K562 (cell line): ENCODE measurements at regions not wholly inside any gene's neighbourhood (a gene's known extent, or its start where the extent isn't known, plus 50 kb on each side); places are given as distances from the start of the nearest gene placed in this dataset.
A peak's percentile ranks its signal among the peaks of the same experiment; 100 is the strongest.

Experiments used
- ARHGAP35 ChIP-seq: fragments of 450-650 bp; IDR thresholded peaks from 2 replicates; pipeline ENCODE4 v1.6.1; 2018; ENCODE audit not compliant: partially characterized antibody
- BCLAF1 ChIP-seq, 2 experiments: fragments of 450-650 bp in 1 of 2; IDR thresholded peaks; 2 replicates each; pipeline ENCODE4 v1.6.1; 2011 to 2017; ENCODE audit warnings: low read depth in 2 of 2, antibody characterized with exemption in 1 of 2, borderline replicate concordance in 1 of 2, low read length in 1 of 2, mild to moderate bottlenecking in 1 of 2, mixed read lengths in 1 of 2; ENCODE audit not compliant: control insufficient read depth in 1 of 2
- MEF2D ChIP-seq: conservative IDR thresholded peaks from 2 replicates; pipeline ENCODE4 v1.6.1; 2016; ENCODE audit warnings: low read depth, missing genetic modification characterization, missing compliant biosample characterization
- NFIX ChIP-seq: fragments of 250-450 bp; sonication (Bioruptor Pico); IDR thresholded peaks from 2 replicates; pipeline ENCODE4 v1.4.0; 2020; ENCODE audit warnings: low read depth, mild to moderate bottlenecking, moderate library complexity
- POLR2AphosphoS5 ChIP-seq: IDR thresholded peaks from 2 replicates; pipeline ENCODE4 v1.6.1; 2011; ENCODE audit warnings: mild to moderate bottlenecking, low read depth, low read length, moderate library complexity; ENCODE audit not compliant: control insufficient read depth, insufficient read depth
- RBBP5 ChIP-seq: fragments of 200-600 bp; sonication (generic); IDR thresholded peaks from 2 replicates; pipeline ENCODE4 v1.6.1; 2012; ENCODE audit warnings: borderline replicate concordance, mild to moderate bottlenecking, low read length, control low read depth, inconsistent platforms; ENCODE audit not compliant: insufficient read depth, poor library complexity, severe bottlenecking
- RHOXF2B ChIP-seq: fragments of 250-450 bp; sonication (Bioruptor Pico); conservative IDR thresholded peaks from 2 replicates; pipeline ENCODE4 v1.5.1; 2021
- ZNF668 ChIP-seq: fragments of 250-450 bp; sonication (Bioruptor Pico); IDR thresholded peaks from 2 replicates; pipeline ENCODE4 v1.8.0; 2022; ENCODE audit warnings: mild to moderate bottlenecking, inconsistent platforms
- TF ChIP-seq, protein P1 (sequence below): sonication (generic); IDR thresholded peaks from 2 replicates; pipeline ENCODE4 v1.6.1; 2016
- TF ChIP-seq, protein P2 (sequence below): fragments of 450-650 bp; IDR thresholded peaks from 2 replicates; pipeline ENCODE4 v1.6.1; 2016; ENCODE audit warnings: low read depth

DNA sequence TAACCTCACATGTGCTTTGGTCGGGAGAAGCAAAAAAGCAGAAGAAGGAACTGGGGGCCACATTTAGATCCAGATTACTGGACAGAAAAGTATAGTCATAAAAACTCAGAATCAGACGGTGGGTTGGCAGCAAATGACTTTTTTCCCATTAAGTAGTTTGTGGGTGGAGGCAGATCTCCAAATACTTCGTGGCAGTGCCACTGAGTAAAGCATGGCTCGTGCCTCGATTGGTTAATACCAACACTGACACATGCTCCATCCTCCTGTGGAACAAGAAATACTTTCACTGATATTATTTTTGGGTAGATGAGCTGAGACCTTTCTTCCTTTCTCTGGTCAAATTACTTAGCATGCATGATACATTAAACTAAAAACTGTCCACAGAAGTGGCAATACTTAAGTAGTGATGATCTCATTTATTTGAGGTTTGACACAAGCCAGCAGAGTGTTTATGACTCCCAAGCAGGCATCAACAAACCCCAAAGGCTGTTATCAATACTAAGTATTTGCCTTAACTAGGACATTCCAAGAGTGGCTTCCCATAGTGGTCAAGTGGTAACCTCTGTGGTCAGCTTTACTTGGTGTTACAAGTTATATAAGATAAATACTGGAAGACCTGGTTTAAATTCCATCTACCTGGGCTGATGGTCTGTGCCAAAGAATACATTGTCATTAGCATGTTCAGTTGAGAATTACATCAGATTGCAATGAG, 500.0 kb upstream of the RUNX1 start (continued):
- TF ChIP-seq BCLAF1 (IDR thresholded peaks at IDR 0.05; ENCODE audit: borderline replicate concordance in 1 of 2, control insufficient read depth in 1 of 2, low read depth in 2 of 2, low read length in 1 of 2) (no peak), RBBP5 (no peak), ARHGAP35 (no peak), RHOXF2B (CRISPR knock-in tag) (no peak), MEF2D (tag) (0 out of 2 replicates have a peak, but pooled peaks have one; percentile 5), POLR2AphosphoS5 (no peak), ZNF668 (CRISPR knock-in tag) (0 out of 2 replicates have a peak, but pooled peaks have one; percentile 61), NFIX (CRISPR knock-in tag) (no peak)
- TF ChIP-seq, protein P1, sequence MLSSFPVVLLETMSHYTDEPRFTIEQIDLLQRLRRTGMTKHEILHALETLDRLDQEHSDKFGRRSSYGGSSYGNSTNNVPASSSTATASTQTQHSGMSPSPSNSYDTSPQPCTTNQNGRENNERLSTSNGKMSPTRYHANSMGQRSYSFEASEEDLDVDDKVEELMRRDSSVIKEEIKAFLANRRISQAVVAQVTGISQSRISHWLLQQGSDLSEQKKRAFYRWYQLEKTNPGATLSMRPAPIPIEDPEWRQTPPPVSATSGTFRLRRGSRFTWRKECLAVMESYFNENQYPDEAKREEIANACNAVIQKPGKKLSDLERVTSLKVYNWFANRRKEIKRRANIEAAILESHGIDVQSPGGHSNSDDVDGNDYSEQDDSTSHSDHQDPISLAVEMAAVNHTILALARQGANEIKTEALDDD = peak; percentile 57; the same call in 1 of the 2 replicates
- TF ChIP-seq, protein P2, sequence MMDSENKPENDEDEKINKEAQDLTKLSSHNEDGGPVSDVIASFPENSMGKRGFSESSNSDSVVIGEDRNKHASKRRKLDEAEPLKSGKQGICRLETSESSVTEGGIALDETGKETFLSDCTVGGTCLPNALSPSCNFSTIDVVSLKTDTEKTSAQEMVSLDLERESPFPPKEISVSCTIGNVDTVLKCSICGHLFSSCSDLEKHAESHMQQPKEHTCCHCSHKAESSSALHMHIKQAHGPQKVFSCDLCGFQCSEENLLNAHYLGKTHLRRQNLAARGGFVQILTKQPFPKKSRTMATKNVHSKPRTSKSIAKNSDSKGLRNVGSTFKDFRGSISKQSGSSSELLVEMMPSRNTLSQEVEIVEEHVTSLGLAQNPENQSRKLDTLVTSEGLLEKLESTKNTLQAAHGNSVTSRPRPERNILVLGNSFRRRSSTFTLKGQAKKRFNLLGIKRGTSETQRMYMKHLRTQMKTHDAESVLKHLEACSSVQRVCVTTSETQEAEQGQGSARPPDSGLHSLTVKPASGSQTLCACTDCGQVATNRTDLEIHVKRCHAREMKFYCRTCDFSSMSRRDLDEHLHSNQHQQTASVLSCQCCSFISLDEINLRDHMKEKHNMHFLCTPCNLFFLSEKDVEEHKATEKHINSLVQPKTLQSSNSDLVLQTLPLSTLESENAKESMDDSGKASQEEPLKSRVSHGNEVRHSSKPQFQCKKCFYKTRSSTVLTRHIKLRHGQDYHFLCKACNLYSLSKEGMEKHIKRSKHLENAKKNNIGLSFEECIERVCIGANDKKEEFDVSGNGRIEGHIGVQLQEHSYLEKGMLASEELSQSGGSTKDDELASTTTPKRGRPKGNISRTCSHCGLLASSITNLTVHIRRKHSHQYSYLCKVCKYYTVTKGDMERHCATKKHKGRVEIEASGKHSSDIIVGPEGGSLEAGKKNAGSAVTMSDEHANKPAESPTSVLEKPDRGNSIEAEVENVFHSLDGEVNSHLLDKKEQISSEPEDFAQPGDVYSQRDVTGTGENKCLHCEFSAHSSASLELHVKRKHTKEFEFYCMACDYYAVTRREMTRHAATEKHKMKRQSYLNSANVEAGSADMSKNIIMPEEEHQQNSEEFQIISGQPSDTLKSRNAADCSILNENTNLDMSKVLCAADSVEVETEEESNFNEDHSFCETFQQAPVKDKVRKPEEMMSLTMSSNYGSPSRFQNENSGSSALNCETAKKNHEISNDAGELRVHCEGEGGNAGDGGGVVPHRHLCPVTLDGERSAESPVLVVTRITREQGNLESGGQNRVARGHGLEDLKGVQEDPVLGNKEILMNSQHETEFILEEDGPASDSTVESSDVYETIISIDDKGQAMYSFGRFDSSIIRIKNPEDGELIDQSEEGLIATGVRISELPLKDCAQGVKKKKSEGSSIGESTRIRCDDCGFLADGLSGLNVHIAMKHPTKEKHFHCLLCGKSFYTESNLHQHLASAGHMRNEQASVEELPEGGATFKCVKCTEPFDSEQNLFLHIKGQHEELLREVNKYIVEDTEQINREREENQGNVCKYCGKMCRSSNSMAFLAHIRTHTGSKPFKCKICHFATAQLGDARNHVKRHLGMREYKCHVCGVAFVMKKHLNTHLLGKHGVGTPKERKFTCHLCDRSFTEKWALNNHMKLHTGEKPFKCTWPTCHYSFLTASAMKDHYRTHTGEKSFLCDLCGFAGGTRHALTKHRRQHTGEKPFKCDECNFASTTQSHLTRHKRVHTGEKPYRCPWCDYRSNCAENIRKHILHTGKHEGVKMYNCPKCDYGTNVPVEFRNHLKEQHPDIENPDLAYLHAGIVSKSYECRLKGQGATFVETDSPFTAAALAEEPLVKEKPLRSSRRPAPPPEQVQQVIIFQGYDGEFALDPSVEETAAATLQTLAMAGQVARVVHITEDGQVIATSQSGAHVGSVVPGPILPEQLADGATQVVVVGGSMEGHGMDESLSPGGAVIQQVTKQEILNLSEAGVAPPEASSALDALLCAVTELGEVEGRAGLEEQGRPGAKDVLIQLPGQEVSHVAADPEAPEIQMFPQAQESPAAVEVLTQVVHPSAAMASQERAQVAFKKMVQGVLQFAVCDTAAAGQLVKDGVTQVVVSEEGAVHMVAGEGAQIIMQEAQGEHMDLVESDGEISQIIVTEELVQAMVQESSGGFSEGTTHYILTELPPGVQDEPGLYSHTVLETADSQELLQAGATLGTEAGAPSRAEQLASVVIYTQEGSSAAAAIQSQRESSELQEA = no peak
